ENCODE measurements at regions not wholly inside any gene's neighbourhood (a gene's known extent, or its start where the extent isn't known, plus 50 kb on each side); places are given as distances from the start of the nearest gene placed in this dataset.

- no peak for DNase-seq
These were observed 66.4 kb upstream of the CFAP20DC start for GRCh38 chr3:59116233-59116537.

- no peak for DNase-seq
These were observed 65.8 kb upstream of the CFAP20DC start for GRCh38 chr3:59115364-59116232.

- no peak for DNase-seq
These were observed 58.3 kb upstream of the CFAP20DC start for GRCh38 chr3:59107856-59108815.

- DNase-seq, result no peak
These were observed 56.3 kb upstream of the CFAP20DC start for GRCh38 chr3:59106085-59106648.

- DNase-seq, result no peak
These were observed 53.7 kb upstream of the CFAP20DC start for GRCh38 chr3:59103552-59103951.

GRCh38 chr3:59101231-59101736, 51.5 kb upstream of the CFAP20DC start:
- no peak for DNase-seq

Measured in activated CD8-positive, alpha-beta memory T cell treated with anti-CD3 and anti-CD28 coated beads for 24 hours (primary cell).